Prostate gland (tissue), 2 donors: ENCODE measurements at regions not wholly inside any gene's neighbourhood (a gene's known extent, or its start where the extent isn't known, plus 50 kb on each side); places are given as distances from the start of the nearest gene placed in this dataset.

Source experiments
- DNase-seq: peaks from one replicate; pipeline ENCODE4 v3.0.0-alpha.2; 2019; ENCODE audit warnings: low spot score
- H3K27ac ChIP-seq, 2 donors: fragments of 200-600 bp; sonication (generic); 2 replicates each; pipeline ENCODE4 v1.5.1; 2017 to 2019
- H3K27me3 ChIP-seq: fragments of 200-600 bp; sonication (generic); replicated peaks from 2 replicates; pipeline ENCODE4 v1.5.1; 2019; ENCODE audit not compliant: insufficient read depth
- H3K36me3 ChIP-seq, 2 donors: fragments of 200-600 bp; sonication (generic); 1 replicate in 1 of 2; 2 replicates in 1 of 2; pipeline versions ENCODE4 v1.5.1 to v1.8.1; 2017 to 2019
- H3K4me1 ChIP-seq: fragments of 200-600 bp; sonication (generic); replicated peaks from 2 replicates; pipeline ENCODE4 v1.5.1; 2019
- H3K4me3 ChIP-seq, 2 donors: fragments of 200-600 bp; sonication (generic); 2 replicates each; pipeline ENCODE4 v1.5.1; 2017 to 2019
- H3K9me3 ChIP-seq: fragments of 200-600 bp; sonication (generic); 2 replicates; pipeline ENCODE4 v1.5.1; 2017
- CTCF ChIP-seq, 4 experiments: fragments of 200-600 bp in 2 of 4; fragments of 450-650 bp in 2 of 4; sonication (generic) in 2 of 4; IDR thresholded peaks; 1 replicate in 3 of 4; 2 replicates in 1 of 4; pipeline ENCODE4 v1.5.1; 2016 to 2019; ENCODE audit warnings: antibody characterized with exemption in 4 of 4, mild to moderate bottlenecking in 2 of 4, moderate library complexity in 2 of 4
- POLR2A ChIP-seq: fragments of 450-650 bp; IDR thresholded peaks from one replicate; pipeline ENCODE4 v1.6.1; 2016; ENCODE audit warnings: antibody characterized with exemption, mild to moderate bottlenecking
- POLR2AphosphoS5 ChIP-seq: sonication (generic); formaldehyde crosslinking; IDR thresholded peaks from one replicate; pipeline ENCODE4 v1.6.1; 2017; ENCODE audit warnings: antibody characterized with exemption
- WGBS: methylation state at CpG from one replicate; pipeline ENCODE4 v1.1.5; 2018; 5-methylcytosine and 5-hydroxymethylcytosine counted together
- intact Hi-C: fragments of 100-400 bp; cut with DNase I; formaldehyde crosslinking; loops from one replicate; pipeline ENCODE4 v1.14.2; 2022

GRCh38 chr21:18477043-18477442, 73.5 kb upstream of the TMPRSS15 start:
- H3K36me3 ChIP-seq, result no peaks in the 10 kb centered on the region
- H3K27me3 ChIP-seq, result no peaks in the 10 kb centered on the region
- TF ChIP-seq POLR2A (no peak), POLR2AphosphoS5 (no peak), CTCF (IDR thresholded peaks at IDR 0.05) (no peak)
- WGBS, result 84% methylated on average over 7 of the region's 7 CpGs
- no peaks in the 10 kb centered on the region for H3K4me1 ChIP-seq
- H3K9me3 ChIP-seq, result no peaks in the 10 kb centered on the region
- no peak overlapping the region for H3K4me3 ChIP-seq
- no peak overlapping the region for H3K27ac ChIP-seq
- intact Hi-C loops, result no loop called here
- DNase-seq, result no peak

GRCh38 chr21:18478513-18478912, 74.9 kb upstream of the TMPRSS15 start:
- no peak overlapping the region for H3K27ac ChIP-seq
- TF ChIP-seq POLR2A (no peak), CTCF (IDR thresholded peaks at IDR 0.05) (no peak), POLR2AphosphoS5 (no peak)
- H3K36me3 ChIP-seq, result no peaks in the 10 kb centered on the region
- no peak for DNase-seq
- intact Hi-C loops, result no loop called here
- no peaks in the 10 kb centered on the region for H3K4me1 ChIP-seq
- no peak overlapping the region for H3K4me3 ChIP-seq
- H3K9me3 ChIP-seq, result no peaks in the 10 kb centered on the region
- 52% methylated on average over 1 of the region's 1 CpG for WGBS
- H3K27me3 ChIP-seq, result no peaks in the 10 kb centered on the region

GRCh38 chr21:18488252-18488651, 84.7 kb upstream of the TMPRSS15 start:
- Histone ChIP-seq H3K4me3 (no peak overlapping the region), H3K27ac (no peak overlapping the region), H3K9me3 (no peaks in the 10 kb centered on the region), H3K27me3 (no peaks in the 10 kb centered on the region), H3K4me1 (no peaks in the 10 kb centered on the region), H3K36me3 (no peaks in the 10 kb centered on the region)
- intact Hi-C loops, result no loop called here
- 76% methylated on average over 1 of the region's 1 CpG for WGBS
- TF ChIP-seq POLR2AphosphoS5, result no peak
- TF ChIP-seq CTCF (IDR thresholded peaks at IDR 0.05), result no peak
- TF ChIP-seq POLR2A, result no peak
- DNase-seq, result no peak

- intact Hi-C loops, result no loop called here
- Histone ChIP-seq H3K4me1 (no peaks in the 10 kb centered on the region), H3K4me3 (no peak overlapping the region), H3K36me3 (no peaks in the 10 kb centered on the region), H3K27ac (no peak overlapping the region), H3K9me3 (no peaks in the 10 kb centered on the region), H3K27me3 (no peaks in the 10 kb centered on the region)
- TF ChIP-seq POLR2A (no peak), CTCF (IDR thresholded peaks at IDR 0.05) (no peak), POLR2AphosphoS5 (no peak)
- DNase-seq, result no peak
- 57% methylated on average over 8 of the region's 8 CpGs for WGBS
These were observed 89.8 kb upstream of the TMPRSS15 start for GRCh38 chr21:18493422-18493821.

- intact Hi-C loops, result no loop called here
- TF ChIP-seq POLR2A (no peak), POLR2AphosphoS5 (no peak), CTCF (IDR thresholded peaks at IDR 0.05) (no peak)
- 77% methylated on average over 1 of the region's 1 CpG for WGBS
These were observed 91.9 kb upstream of the TMPRSS15 start for GRCh38 chr21:18495523-18495922.

More at GRCh38 chr21:18495523-18495922, 91.9 kb upstream of the TMPRSS15 start:
- Histone ChIP-seq H3K27ac (no peak overlapping the region), H3K4me1 (no peaks in the 10 kb centered on the region), H3K4me3 (no peak overlapping the region), H3K36me3 (no peaks in the 10 kb centered on the region), H3K9me3 (no peaks in the 10 kb centered on the region), H3K27me3 (no peaks in the 10 kb centered on the region)
- no peak for DNase-seq
